SH-SY5Y (cell line): ENCODE measurements at regions not wholly inside any gene's neighbourhood (a gene's known extent, or its start where the extent isn't known, plus 50 kb on each side); places are given as distances from the start of the nearest gene placed in this dataset.

Experiments
- GATA2 ChIP-seq: IDR thresholded peaks from 2 replicates; pipeline ENCODE4 v1.6.1; 2011; ENCODE audit warnings: mild to moderate bottlenecking, low read depth, low read length
- GATA3 ChIP-seq: IDR thresholded peaks from 2 replicates; pipeline ENCODE4 v1.6.1; 2011; ENCODE audit warnings: low read depth, mild to moderate bottlenecking, low read length, moderate library complexity

GRCh38 chr11:28913883-28914282, 805.7 kb downstream of the METTL15 start:
- TF ChIP-seq GATA2 (no peak), GATA3 (no peak)

- TF ChIP-seq GATA3 (no peak), GATA2 (no peak)
Observed at GRCh38 chr11:28911829-28912228, 803.6 kb downstream of the METTL15 start.

DNA sequence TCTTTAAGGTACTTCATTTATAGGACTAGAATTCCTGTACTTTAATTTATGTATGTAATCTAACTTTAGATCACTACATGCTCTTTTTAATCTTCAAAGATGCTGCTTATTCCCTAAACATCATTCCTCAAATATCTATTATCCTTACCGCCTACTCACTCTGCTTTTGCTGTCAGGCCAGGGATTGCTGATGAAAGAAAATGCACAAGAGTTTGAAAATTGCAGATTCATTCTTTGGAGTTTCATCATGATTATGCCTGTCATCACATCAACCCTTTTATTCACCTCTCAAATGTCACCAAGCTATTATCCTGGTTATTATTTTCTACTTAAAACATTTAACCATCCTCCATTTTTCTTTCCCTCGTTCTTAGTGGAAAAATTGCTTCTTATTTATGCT, 802.7 kb downstream of the METTL15 start:
- TF ChIP-seq GATA3 (no peak), GATA2 (no peak)

GRCh38 chr11:28903716-28904115, 795.5 kb downstream of the METTL15 start:
- TF ChIP-seq GATA3 (no peak), GATA2 (no peak)

- TF ChIP-seq GATA2 (no peak), GATA3 (no peak)
Observed at GRCh38 chr11:28900427-28900826, 792.2 kb downstream of the METTL15 start.

GRCh38 chr11:28899706-28900105, 791.5 kb downstream of the METTL15 start:
- no peak for TF ChIP-seq GATA3
- TF ChIP-seq GATA2: no peak

DNA sequence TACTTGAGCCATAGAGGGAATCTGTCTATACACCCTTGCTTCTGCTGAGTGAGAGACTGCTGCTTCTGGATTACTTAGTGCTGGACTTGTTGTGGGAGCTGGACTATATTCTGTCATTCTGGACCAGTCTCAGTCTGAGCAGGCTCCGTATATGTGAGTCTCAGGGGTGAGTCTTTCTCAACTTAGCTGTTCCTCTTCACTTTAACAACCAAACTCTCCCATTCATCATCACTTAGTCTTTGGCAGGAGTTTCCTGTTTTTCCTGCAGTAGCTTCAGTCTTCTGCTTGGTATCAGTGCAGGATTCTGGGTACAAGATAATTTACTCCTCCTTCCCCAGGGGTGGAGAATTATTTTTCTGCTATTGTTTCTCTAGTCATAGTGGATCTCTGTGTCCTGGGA, 779.5 kb downstream of the METTL15 start:
- TF ChIP-seq GATA2: no peak
- no peak for TF ChIP-seq GATA3

DNA sequence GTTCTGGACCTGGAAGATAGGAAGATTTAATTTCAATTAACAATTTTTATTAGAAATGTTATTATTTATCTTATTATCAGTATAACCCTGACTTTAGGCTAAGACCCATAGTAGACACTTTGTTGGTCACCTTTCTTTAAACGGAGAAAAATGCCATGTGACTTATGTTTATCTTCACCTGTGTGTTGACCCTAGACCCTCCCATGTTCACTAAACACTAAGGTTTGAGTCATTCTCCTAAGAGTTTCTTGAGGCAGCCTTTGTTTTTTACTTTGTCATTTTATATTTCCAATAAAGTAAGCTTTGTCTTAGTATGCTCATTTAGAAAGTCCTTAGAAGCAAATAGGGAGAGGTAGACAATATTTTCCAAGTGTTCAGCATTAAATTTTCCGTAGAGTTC, 771.7 kb downstream of the METTL15 start:
- TF ChIP-seq GATA2 (no peak), GATA3 (no peak)

GRCh38 chr11:28878025-28878424, 769.8 kb downstream of the METTL15 start:
- TF ChIP-seq GATA3: no peak
- TF ChIP-seq GATA2: no peak

DNA sequence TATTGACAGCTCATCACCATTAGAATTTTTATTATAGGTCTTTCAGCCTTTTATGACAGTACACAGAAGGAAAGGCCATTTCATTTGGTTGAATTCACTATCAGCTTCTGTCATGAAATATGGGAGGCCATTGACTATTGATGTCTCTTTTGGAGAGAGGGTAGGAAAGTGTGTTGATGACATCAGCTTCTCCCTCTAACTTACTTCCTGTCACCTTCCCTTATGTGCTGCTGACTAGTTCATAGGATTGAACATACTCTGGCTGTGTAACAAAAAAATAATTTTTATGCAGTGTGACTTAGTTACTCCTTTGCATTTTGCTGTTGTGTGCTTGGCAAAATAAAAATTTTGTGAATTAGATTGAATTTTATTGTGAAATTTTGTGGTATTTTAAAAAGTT, 769.2 kb downstream of the METTL15 start:
- no peak for TF ChIP-seq GATA3
- no peak for TF ChIP-seq GATA2

DNA sequence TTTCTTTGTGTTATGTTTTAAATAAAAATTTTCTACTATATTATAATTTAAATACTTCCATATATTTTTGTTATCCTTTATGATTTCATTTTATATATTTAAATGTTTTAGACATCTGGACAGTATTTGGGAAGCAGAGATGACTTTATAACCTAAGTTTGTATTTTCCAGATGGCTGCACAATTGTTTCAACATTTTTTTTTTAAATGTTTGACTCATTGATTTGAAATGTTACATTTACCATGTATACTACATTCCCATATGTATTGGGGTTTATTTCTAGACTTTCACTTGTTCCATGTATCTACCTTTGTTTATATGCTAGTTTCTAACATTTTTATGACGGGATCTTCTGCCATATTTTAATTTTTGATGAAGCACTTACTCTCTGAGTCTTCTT, 766.5 kb downstream of the METTL15 start:
- no peak for TF ChIP-seq GATA2
- TF ChIP-seq GATA3: no peak

DNA sequence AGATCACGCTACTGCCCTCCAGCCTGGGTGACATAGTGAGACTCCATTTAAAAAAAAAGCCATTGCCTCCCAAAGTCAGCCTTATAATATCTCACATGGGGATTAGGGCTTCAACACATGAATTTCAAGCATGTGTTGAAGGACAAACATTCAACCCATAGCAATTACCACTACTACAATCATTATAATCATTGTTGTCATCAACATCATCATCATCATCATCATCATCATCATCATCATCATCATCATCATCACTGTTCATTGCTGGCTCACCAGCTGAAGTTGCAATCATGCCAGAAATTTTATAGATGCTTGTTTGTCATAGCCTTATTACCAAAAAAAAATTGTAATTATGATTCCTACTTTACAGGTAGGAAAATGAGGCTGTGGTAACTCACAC, 762.9 kb downstream of the METTL15 start:
- TF ChIP-seq GATA3 (no peak), GATA2 (no peak)

GRCh38 chr11:28863422-28863821, 755.2 kb downstream of the METTL15 start:
- no peak for TF ChIP-seq GATA2
- TF ChIP-seq GATA3: no peak

GRCh38 chr11:28860893-28861292, 752.7 kb downstream of the METTL15 start:
- TF ChIP-seq GATA3: no peak
- TF ChIP-seq GATA2: no peak

- no peak for TF ChIP-seq GATA2
- TF ChIP-seq GATA3: no peak
Observed at GRCh38 chr11:28858076-28858475, 749.9 kb downstream of the METTL15 start.

DNA sequence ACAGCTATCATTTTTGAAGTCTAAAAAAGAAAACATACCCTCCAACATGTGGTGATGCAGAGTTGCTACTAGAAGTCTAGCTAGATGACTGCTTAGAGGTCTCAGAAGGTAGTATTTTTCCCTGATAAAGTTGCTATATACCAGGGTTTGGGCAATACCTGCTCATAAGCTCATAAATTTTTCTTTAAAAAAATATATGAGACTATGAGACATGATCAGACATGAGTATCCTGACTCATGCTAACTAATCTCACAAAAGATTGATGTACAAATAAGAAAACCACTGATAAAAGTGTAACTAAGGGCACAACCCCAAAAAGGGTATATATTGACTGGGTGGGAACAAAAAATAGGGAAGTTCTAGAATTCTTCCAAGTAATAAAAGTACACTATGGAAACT, 740.9 kb downstream of the METTL15 start:
- TF ChIP-seq GATA2 (no peak), GATA3 (no peak)
